ENCODE measurements at regions not wholly inside any gene's neighbourhood (a gene's known extent, or its start where the extent isn't known, plus 50 kb on each side); places are given as distances from the start of the nearest gene placed in this dataset.

- Mint-ChIP-seq H3K27me3 (ENCODE audit: insufficient read depth, low read depth, poor library complexity) (no peaks in the 10 kb centered on the region), H3K36me3 (ENCODE audit: low read depth) (no peaks in the 10 kb centered on the region)
Measured at GRCh38 chr10:121217331-121217730, 366.2 kb downstream of the WDR11 start.

GRCh38 chr10:121221072-121221471 lies 369.9 kb downstream of the WDR11 start:
- Histone ChIP-seq H3K27me3 (ENCODE audit: insufficient read depth) (no peaks in the 10 kb centered on the region), H3K9me2 (ENCODE audit: insufficient read depth) (0 out of 2 replicates have a peak, but pooled peaks cover 6% of the 10 kb centered on the region), H3K36me3 (ENCODE audit: insufficient read depth) (no peaks in the 10 kb centered on the region), H3K4me2 (no peak overlapping the region), H3K4me3 (no peak overlapping the region), H3K79me2 (replicated peaks; ENCODE audit: insufficient read depth) (no peaks in the 10 kb centered on the region), H3K27ac (ENCODE audit: low read depth) (no peak overlapping the region), H3F3A (replicated peaks; ENCODE audit: low read depth) (no peaks in the 10 kb centered on the region), H2AFZ (0 out of 2 replicates have a peak overlapping the region, but pooled peaks have one; percentile 16), H3K4me1 (ENCODE audit: insufficient read depth) (peaks cover 6% of the 10 kb centered on the region; the same call in 1 of the 2 replicates), H4K20me1 (replicated peaks; ENCODE audit: insufficient read depth) (no peaks in the 10 kb centered on the region)
- Mint-ChIP-seq H3K27me3 (ENCODE audit: insufficient read depth, low read depth, poor library complexity) (no peaks in the 10 kb centered on the region), H3K36me3 (ENCODE audit: low read depth) (no peaks in the 10 kb centered on the region), H3K4me3 (no peak overlapping the region), H3K4me1 (peaks cover 9% of the 10 kb centered on the region; the same call in 2 of the 3 replicates), H3K9me3 (no peaks in the 10 kb centered on the region), H3K27ac (no peak overlapping the region)
- no peak for DNase-seq (ENCODE audit: low spot score)
- ATAC-seq = no peak
- no peak for TF ChIP-seq EZH2 (IDR thresholded peaks at IDR 0.05; ENCODE audit: low read depth, unreplicated experiment)
- no peak for TF ChIP-seq ETS1 (IDR thresholded peaks at IDR 0.05)
- TF ChIP-seq REST (IDR thresholded peaks at IDR 0.05; ENCODE audit: unreplicated experiment) = no peak
- no peak for TF ChIP-seq EZH2phosphoT487 (IDR thresholded peaks at IDR 0.05; ENCODE audit: unreplicated experiment)
- no peak for TF ChIP-seq CTCF (conservative IDR thresholded peaks at IDR 0.05; ENCODE audit: low read depth in 2 of 2)
- TF ChIP-seq POLR2AphosphoS5 (IDR thresholded peaks at IDR 0.05; ENCODE audit: low read depth) = no peak
- TF ChIP-seq JUNB (IDR thresholded peaks at IDR 0.05; ENCODE audit: unreplicated experiment) = no peak
- TF ChIP-seq ZNF114 (CRISPR knock-in tag; IDR thresholded peaks at IDR 0.05) = no peak
- TF ChIP-seq CREB1 (CRISPR knock-in tag; IDR thresholded peaks at IDR 0.05; ENCODE audit: low read depth) = no peak
- TF ChIP-seq ZNF331 (CRISPR knock-in tag; IDR thresholded peaks at IDR 0.05; ENCODE audit: low read depth) = no peak
- no peak for TF ChIP-seq NANOG (IDR thresholded peaks at IDR 0.05; ENCODE audit: borderline replicate concordance)
- no peak for TF ChIP-seq STAT1 (IDR thresholded peaks at IDR 0.05; ENCODE audit: unreplicated experiment)

More at GRCh38 chr10:121217331-121217730, 366.2 kb downstream of the WDR11 start:
- Histone ChIP-seq H3K27me3 (ENCODE audit: insufficient read depth) (no peaks in the 10 kb centered on the region), H3K9me2 (ENCODE audit: insufficient read depth) (peaks cover 5% of the 10 kb centered on the region; the same call in 1 of the 2 replicates), H3K4me3 (no peak overlapping the region), H3K79me2 (replicated peaks; ENCODE audit: insufficient read depth) (no peaks in the 10 kb centered on the region), H3F3A (replicated peaks; ENCODE audit: low read depth) (no peaks in the 10 kb centered on the region), H4K20me1 (replicated peaks; ENCODE audit: insufficient read depth) (no peaks in the 10 kb centered on the region), H3K27ac (ENCODE audit: low read depth) (no peak overlapping the region), H3K4me2 (no peak overlapping the region), H3K36me3 (ENCODE audit: insufficient read depth) (no peaks in the 10 kb centered on the region), H2AFZ (peak overlapping the region; percentile 59; the same call in 1 of the 2 replicates), H3K4me1 (ENCODE audit: insufficient read depth) (peaks cover 6% of the 10 kb centered on the region; the same call in 1 of the 2 replicates)
- DNase-seq (ENCODE audit: low spot score) = no peak
- no peak overlapping the region for H3K27ac Mint-ChIP-seq
- peaks cover 9% of the 10 kb centered on the region for H3K4me1 Mint-ChIP-seq
- no peaks in the 10 kb centered on the region for H3K9me3 Mint-ChIP-seq
- no peak for TF ChIP-seq STAT1 (IDR thresholded peaks at IDR 0.05; ENCODE audit: unreplicated experiment)
- no peak overlapping the region for H3K4me3 Mint-ChIP-seq
- ATAC-seq = no peak

Measured in GM23338 (cell line).